HEK293 (cell line): ENCODE measurements at regions not wholly inside any gene's neighbourhood (a gene's known extent, or its start where the extent isn't known, plus 50 kb on each side); places are given as distances from the start of the nearest gene placed in this dataset.

Experiments used
- CTCF ChIA-PET: fragments of 350-600 bp; formaldehyde crosslinking; extraction: SDS; loops from one replicate; lab custom pipeline; 2021; ENCODE audit warnings: antibody characterized with exemption; lab: Yijun Ruan, JAX
- POLR2A ChIA-PET: fragments of 300-600 bp; formaldehyde crosslinking; extraction: SDS; loops from one replicate; lab custom pipeline; 2020; ENCODE audit warnings: antibody characterized with exemption, inconsistent platforms; lab: Yijun Ruan, JAX
- H3K27ac ChIP-seq: fragments of 200-500 bp; sonication (Bioruptor generic); 2 replicates; pipeline ENCODE4 v1.5.1; 2014; ENCODE audit warnings: low read depth, low read length, control low read depth, inconsistent platforms; ENCODE audit errors: extremely low read depth
- H3K36me3 ChIP-seq, 2 experiments: fragments of 200-500 bp in 1 of 2; sonication (Bioruptor generic) in 1 of 2; 1 replicate in 1 of 2; 2 replicates in 1 of 2; pipeline ENCODE4 v1.5.1; 2014 to 2017; ENCODE audit warnings: inconsistent platforms in 2 of 2, low read length in 2 of 2; ENCODE audit not compliant: control insufficient read depth in 2 of 2, insufficient read depth in 1 of 2
- H3K4me1 ChIP-seq: fragments of 200-500 bp; sonication (Bioruptor generic); 2 replicates; pipeline ENCODE4 v1.5.1; 2014; ENCODE audit warnings: mild to moderate bottlenecking, low read length, inconsistent platforms; ENCODE audit not compliant: control insufficient read depth, insufficient read depth
- H3K4me3 ChIP-seq: 2 replicates; pipeline ENCODE4 v1.5.1; 2011; ENCODE audit warnings: low read depth, mild to moderate bottlenecking, control low read depth, low read length, moderate library complexity
- H3K9me3 ChIP-seq: fragments of 200-500 bp; sonication (Bioruptor generic); 2 replicates; pipeline ENCODE4 v1.5.1; 2014; ENCODE audit warnings: low read depth, low read length, inconsistent platforms; ENCODE audit not compliant: control insufficient read depth, insufficient read depth
- GLI4 ChIP-seq: fragments of 450-650 bp; formaldehyde crosslinking; IDR thresholded peaks from 2 replicates; pipeline ENCODE4 v1.5.1; 2016; ENCODE audit warnings: missing biosample characterization, missing genetic modification characterization
- GLIS2 ChIP-seq: fragments of 450-650 bp; formaldehyde crosslinking; IDR thresholded peaks from 2 replicates; pipeline ENCODE4 v1.5.1; 2016; ENCODE audit warnings: missing biosample characterization, missing genetic modification characterization
- PRDM1 ChIP-seq: fragments of 450-650 bp; formaldehyde crosslinking; IDR thresholded peaks from 2 replicates; pipeline ENCODE4; 2016; ENCODE audit warnings: missing biosample characterization, missing genetic modification characterization
- SP7 ChIP-seq: fragments of 450-650 bp; formaldehyde crosslinking; IDR thresholded peaks from 2 replicates; pipeline ENCODE4 v1.5.1; 2016; ENCODE audit warnings: missing biosample characterization, missing genetic modification characterization
- ZFP3 ChIP-seq: fragments of 450-650 bp; formaldehyde crosslinking; IDR thresholded peaks from 2 replicates; pipeline ENCODE4 v1.5.1; 2016; ENCODE audit warnings: low read depth, missing biosample characterization, missing genetic modification characterization
- ZNF140 ChIP-seq: fragments of 450-650 bp; formaldehyde crosslinking; IDR thresholded peaks from 2 replicates; pipeline ENCODE4 v1.5.1; 2016; ENCODE audit warnings: missing biosample characterization, missing genetic modification characterization
- ZNF157 ChIP-seq: fragments of 450-650 bp; formaldehyde crosslinking; IDR thresholded peaks from 2 replicates; pipeline ENCODE4 v1.5.1; 2016; ENCODE audit warnings: missing biosample characterization, missing genetic modification characterization
- ZNF169 ChIP-seq: fragments of 450-650 bp; formaldehyde crosslinking; IDR thresholded peaks from 2 replicates; pipeline ENCODE4 v1.5.1; 2016; ENCODE audit warnings: missing biosample characterization, missing genetic modification characterization
- ZNF174 ChIP-seq: fragments of 450-650 bp; formaldehyde crosslinking; IDR thresholded peaks from 2 replicates; pipeline ENCODE4 v1.5.0; 2017; ENCODE audit warnings: missing biosample characterization, mild to moderate bottlenecking, missing genetic modification characterization
- ZNF184 ChIP-seq: fragments of 450-650 bp; IDR thresholded peaks from 2 replicates; pipeline ENCODE4 v1.5.1; 2018; ENCODE audit warnings: missing biosample characterization, mild to moderate bottlenecking, missing genetic modification characterization
- ZNF404 ChIP-seq: fragments of 450-650 bp; formaldehyde crosslinking; IDR thresholded peaks from 2 replicates; pipeline ENCODE4 v1.5.1; 2017; ENCODE audit warnings: missing biosample characterization, missing genetic modification characterization
- ZNF510 ChIP-seq: fragments of 450-650 bp; formaldehyde crosslinking; IDR thresholded peaks from 2 replicates; pipeline ENCODE4 v1.5.1; 2018; ENCODE audit warnings: mild to moderate bottlenecking, missing genetic modification characterization, missing biosample characterization; ENCODE audit not compliant: insufficient replicate concordance
- ZNF624 ChIP-seq: fragments of 450-650 bp; formaldehyde crosslinking; IDR thresholded peaks from 2 replicates; pipeline ENCODE4 v1.5.1; 2017; ENCODE audit warnings: missing biosample characterization, missing genetic modification characterization
- TF ChIP-seq, protein P1 (sequence below): fragments of 450-650 bp; formaldehyde crosslinking; IDR thresholded peaks from 2 replicates; pipeline ENCODE4 v1.5.1; 2016; ENCODE audit warnings: missing biosample characterization, missing genetic modification characterization
- TF ChIP-seq, protein P2 (sequence below): fragments of 450-650 bp; formaldehyde crosslinking; IDR thresholded peaks from 2 replicates; pipeline ENCODE4 v1.5.1; 2016; ENCODE audit warnings: missing biosample characterization, missing genetic modification characterization
- TF ChIP-seq, protein P3 (sequence below): fragments of 450-650 bp; formaldehyde crosslinking; IDR thresholded peaks from 2 replicates; pipeline ENCODE4 v1.5.1; 2017; ENCODE audit warnings: missing biosample characterization, mild to moderate bottlenecking, missing genetic modification characterization, moderate library complexity
- TF ChIP-seq, protein P4 (sequence below): fragments of 450-650 bp; formaldehyde crosslinking; IDR thresholded peaks from 2 replicates; pipeline ENCODE4 v1.5.1; 2016; ENCODE audit warnings: missing biosample characterization, missing genetic modification characterization
- TF ChIP-seq, protein P5 (sequence below): fragments of 450-650 bp; formaldehyde crosslinking; IDR thresholded peaks from 2 replicates; pipeline ENCODE4 v1.5.1; 2016; ENCODE audit warnings: missing biosample characterization, missing genetic modification characterization
- TF ChIP-seq, protein P6 (sequence below): fragments of 450-650 bp; formaldehyde crosslinking; IDR thresholded peaks from 2 replicates; pipeline ENCODE4 v1.5.1; 2017; ENCODE audit warnings: missing biosample characterization, missing genetic modification characterization

DNA sequence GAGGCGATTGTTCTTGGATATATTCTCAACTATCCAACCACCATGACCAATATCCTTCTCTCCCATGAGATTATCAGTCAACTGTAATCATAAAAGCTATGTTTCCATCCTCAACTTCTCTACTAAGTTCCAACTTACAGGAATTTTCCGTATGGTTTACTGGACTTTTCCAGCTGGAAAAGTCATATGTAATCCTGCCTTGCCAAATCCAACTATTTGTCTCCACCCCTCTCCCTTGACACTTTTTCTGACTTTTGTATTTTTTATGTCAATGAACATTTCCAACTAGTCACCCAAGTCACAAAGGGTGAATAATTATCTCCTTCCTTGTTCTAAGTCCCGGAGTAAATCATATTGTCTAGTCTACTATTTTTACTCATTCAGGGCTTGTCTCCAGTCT is 293.1 kb downstream of the USP25 start:
- Histone ChIP-seq H3K4me3 (no peak overlapping the region), H3K27ac (no peak overlapping the region), H3K36me3 (no peaks in the 10 kb centered on the region), H3K4me1 (no peaks in the 10 kb centered on the region), H3K9me3 (no peaks in the 10 kb centered on the region)
- POLR2A ChIA-PET: no interaction called here
- TF ChIP-seq ZNF174 (no peak), GLIS2 (tag by site-specific recombination) (no peak), ZNF169 (tag by site-specific recombination) (no peak), ZNF624 (tag by site-specific recombination) (no peak)
- TF ChIP-seq, protein P1, sequence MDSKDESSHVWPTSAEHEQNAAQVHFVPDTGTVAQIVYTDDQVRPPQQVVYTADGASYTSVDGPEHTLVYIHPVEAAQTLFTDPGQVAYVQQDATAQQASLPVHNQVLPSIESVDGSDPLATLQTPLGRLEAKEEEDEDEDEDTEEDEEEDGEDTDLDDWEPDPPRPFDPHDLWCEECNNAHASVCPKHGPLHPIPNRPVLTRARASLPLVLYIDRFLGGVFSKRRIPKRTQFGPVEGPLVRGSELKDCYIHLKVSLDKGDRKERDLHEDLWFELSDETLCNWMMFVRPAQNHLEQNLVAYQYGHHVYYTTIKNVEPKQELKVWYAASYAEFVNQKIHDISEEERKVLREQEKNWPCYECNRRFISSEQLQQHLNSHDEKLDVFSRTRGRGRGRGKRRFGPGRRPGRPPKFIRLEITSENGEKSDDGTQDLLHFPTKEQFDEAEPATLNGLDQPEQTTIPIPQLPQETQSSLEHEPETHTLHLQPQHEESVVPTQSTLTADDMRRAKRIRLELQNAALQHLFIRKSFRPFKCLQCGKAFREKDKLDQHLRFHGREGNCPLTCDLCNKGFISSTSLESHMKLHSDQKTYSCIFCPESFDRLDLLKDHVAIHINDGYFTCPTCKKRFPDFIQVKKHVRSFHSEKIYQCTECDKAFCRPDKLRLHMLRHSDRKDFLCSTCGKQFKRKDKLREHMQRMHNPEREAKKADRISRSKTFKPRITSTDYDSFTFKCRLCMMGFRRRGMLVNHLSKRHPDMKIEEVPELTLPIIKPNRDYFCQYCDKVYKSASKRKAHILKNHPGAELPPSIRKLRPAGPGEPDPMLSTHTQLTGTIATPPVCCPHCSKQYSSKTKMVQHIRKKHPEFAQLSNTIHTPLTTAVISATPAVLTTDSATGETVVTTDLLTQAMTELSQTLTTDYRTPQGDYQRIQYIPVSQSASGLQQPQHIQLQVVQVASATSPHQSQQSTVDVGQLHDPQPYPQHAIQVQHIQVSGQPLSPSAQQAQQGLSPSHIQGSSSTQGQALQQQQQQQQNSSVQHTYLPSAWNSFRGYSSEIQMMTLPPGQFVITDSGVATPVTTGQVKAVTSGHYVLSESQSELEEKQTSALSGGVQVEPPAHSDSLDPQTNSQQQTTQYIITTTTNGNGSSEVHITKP (tag by site-specific recombination): no peak
- TF ChIP-seq, protein P2, sequence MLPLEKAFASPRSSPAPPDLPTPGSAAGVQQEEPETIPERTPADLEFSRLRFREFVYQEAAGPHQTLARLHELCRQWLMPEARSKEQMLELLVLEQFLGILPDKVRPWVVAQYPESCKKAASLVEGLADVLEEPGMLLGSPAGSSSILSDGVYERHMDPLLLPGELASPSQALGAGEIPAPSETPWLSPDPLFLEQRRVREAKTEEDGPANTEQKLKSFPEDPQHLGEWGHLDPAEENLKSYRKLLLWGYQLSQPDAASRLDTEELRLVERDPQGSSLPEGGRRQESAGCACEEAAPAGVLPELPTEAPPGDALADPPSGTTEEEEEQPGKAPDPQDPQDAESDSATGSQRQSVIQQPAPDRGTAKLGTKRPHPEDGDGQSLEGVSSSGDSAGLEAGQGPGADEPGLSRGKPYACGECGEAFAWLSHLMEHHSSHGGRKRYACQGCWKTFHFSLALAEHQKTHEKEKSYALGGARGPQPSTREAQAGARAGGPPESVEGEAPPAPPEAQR (tag by site-specific recombination): no peak
- CTCF ChIA-PET: no interaction called here

DNA sequence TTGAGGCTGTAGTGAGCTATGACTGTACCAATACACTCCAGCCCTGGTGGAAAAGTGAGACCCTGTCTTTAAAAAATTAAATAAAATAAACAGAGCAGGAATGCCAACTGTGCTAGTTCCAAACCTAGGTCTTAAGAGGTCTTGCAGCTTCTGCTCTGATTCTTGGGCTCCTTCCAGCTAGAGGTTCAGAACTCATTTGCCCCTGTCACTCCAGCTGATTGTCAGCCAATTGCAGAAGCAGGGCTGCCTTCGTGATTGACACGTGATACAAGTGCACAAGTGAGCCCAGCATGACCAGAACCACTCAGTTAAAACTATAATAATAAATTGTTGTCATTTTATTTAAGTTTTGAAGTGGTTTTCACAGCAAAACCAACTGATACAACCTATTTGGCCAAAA is 298.4 kb downstream of the USP25 start:
- Histone ChIP-seq H3K4me1 (no peaks in the 10 kb centered on the region), H3K36me3 (no peaks in the 10 kb centered on the region), H3K9me3 (no peaks in the 10 kb centered on the region), H3K4me3 (no peak overlapping the region), H3K27ac (no peak overlapping the region)
- ChIA-PET POLR2A (no interaction called here), CTCF (no interaction called here)
- TF ChIP-seq ZNF404 (tag by site-specific recombination): no peak
- TF ChIP-seq SP7: no peak
- no peak for TF ChIP-seq ZNF157 (tag by site-specific recombination)
- no peak for TF ChIP-seq ZNF140
- TF ChIP-seq, protein P3, sequence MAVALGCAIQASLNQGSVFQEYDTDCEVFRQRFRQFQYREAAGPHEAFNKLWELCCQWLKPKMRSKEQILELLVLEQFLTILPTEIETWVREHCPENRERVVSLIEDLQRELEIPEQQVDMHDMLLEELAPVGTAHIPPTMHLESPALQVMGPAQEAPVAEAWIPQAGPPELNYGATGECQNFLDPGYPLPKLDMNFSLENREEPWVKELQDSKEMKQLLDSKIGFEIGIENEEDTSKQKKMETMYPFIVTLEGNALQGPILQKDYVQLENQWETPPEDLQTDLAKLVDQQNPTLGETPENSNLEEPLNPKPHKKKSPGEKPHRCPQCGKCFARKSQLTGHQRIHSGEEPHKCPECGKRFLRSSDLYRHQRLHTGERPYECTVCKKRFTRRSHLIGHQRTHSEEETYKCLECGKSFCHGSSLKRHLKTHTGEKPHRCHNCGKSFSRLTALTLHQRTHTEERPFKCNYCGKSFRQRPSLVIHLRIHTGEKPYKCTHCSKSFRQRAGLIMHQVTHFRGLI (tag by site-specific recombination): no peak
- TF ChIP-seq PRDM1 (tag by site-specific recombination): no peak
- TF ChIP-seq, protein P4, sequence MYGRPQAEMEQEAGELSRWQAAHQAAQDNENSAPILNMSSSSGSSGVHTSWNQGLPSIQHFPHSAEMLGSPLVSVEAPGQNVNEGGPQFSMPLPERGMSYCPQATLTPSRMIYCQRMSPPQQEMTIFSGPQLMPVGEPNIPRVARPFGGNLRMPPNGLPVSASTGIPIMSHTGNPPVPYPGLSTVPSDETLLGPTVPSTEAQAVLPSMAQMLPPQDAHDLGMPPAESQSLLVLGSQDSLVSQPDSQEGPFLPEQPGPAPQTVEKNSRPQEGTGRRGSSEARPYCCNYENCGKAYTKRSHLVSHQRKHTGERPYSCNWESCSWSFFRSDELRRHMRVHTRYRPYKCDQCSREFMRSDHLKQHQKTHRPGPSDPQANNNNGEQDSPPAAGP (tag by site-specific recombination): no peak

DNA sequence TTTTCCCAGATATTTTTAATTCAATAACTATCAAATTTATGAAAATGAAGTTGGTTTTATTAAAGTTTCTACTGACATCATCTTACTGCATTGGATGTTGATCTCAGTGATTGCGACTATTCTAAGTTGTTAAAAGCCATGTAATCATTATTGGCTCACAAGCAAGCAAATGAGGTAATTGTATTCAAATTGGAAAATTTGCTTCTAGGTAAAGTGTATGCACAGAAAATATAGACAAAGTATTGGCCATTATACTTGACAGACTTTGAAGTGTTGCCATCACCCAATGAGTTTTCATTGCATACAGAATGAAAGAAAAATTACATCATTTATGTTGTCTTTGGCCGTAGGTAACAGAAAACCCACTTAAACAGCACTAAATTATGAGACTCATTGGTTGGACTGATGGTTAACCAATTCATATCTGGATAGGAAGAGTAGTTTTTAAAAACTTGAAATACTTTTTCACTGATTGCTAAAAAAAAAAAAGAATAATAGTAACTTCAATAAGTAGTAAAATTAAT is 299.2 kb downstream of the USP25 start:
- ChIA-PET CTCF (interaction anchor here (0.7 kb wide), 2 partner anchors 373 to 994 kb away, joined by 3 to 5 read pairs; no protein-coding TSS in a partner anchor), POLR2A (no interaction called here)
- Histone ChIP-seq H3K9me3 (no peaks in the 10 kb centered on the region), H3K4me1 (no peaks in the 10 kb centered on the region), H3K4me3 (no peak overlapping the region), H3K36me3 (no peaks in the 10 kb centered on the region), H3K27ac (no peak overlapping the region)
- TF ChIP-seq, protein P5, sequence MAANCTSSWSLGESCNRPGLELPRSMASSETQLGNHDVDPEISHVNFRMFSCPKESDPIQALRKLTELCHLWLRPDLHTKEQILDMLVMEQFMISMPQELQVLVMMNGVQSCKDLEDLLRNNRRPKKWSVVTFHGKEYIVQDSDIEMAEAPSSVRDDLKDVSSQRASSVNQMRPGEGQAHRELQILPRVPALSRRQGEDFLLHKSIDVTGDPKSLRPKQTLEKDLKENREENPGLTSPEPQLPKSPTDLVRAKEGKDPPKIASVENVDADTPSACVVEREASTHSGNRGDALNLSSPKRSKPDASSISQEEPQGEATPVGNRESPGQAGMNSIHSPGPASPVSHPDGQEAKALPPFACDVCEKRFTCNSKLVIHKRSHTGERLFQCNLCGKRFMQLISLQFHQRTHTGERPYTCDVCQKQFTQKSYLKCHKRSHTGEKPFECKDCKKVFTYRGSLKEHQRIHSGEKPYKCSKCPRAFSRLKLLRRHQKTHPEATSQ: no peak
- TF ChIP-seq ZNF510 (tag by site-specific recombination): no peak
- no peak for TF ChIP-seq ZNF184 (tag by site-specific recombination)
- no peak for TF ChIP-seq ZFP3 (tag by site-specific recombination)
- TF ChIP-seq GLI4: no peak
- TF ChIP-seq, protein P6, sequence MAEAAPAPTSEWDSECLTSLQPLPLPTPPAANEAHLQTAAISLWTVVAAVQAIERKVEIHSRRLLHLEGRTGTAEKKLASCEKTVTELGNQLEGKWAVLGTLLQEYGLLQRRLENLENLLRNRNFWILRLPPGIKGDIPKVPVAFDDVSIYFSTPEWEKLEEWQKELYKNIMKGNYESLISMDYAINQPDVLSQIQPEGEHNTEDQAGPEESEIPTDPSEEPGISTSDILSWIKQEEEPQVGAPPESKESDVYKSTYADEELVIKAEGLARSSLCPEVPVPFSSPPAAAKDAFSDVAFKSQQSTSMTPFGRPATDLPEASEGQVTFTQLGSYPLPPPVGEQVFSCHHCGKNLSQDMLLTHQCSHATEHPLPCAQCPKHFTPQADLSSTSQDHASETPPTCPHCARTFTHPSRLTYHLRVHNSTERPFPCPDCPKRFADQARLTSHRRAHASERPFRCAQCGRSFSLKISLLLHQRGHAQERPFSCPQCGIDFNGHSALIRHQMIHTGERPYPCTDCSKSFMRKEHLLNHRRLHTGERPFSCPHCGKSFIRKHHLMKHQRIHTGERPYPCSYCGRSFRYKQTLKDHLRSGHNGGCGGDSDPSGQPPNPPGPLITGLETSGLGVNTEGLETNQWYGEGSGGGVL (tag by site-specific recombination): no peak
